Renal pelvis (tissue), 1 donor: ENCODE measurements at regions not wholly inside any gene's neighbourhood (a gene's known extent, or its start where the extent isn't known, plus 50 kb on each side); places are given as distances from the start of the nearest gene placed in this dataset.
"Not testable (repeated sequence)": the region's sequence is repeated elsewhere in the genome, so short reads cannot be mapped to it uniquely, and the experiment has no call there.

ENCODE experiments used
- DNase-seq: peaks from one replicate; pipeline ENCODE4 v3.0.0-alpha.2; 2013

- DNase-seq: not testable (repeated sequence)
Observed at GRCh38 chrX:13186643-13187042, 133.2 kb downstream of the ATXN3L start.

GRCh38 chrX:13180807-13181206, 136.4 kb upstream of the FAM9C start:
- no peak for DNase-seq

GRCh38 chrX:13179586-13179985, 135.2 kb upstream of the FAM9C start:
- DNase-seq: no peak

GRCh38 chrX:13179100-13179499, 134.7 kb upstream of the FAM9C start:
- no peak for DNase-seq

- no peak for DNase-seq
Observed at GRCh38 chrX:13177921-13178566, 133.6 kb upstream of the FAM9C start.

GRCh38 chrX:13175056-13175455, 130.6 kb upstream of the FAM9C start:
- no peak for DNase-seq

GRCh38 chrX:13170966-13171558, 126.6 kb upstream of the FAM9C start:
- DNase-seq: no peak

- DNase-seq: no peak
Observed at GRCh38 chrX:13169684-13170083, 125.3 kb upstream of the FAM9C start.

- no peak for DNase-seq
Observed at GRCh38 chrX:13168269-13168668, 123.8 kb upstream of the FAM9C start.

- no peak for DNase-seq
Observed at GRCh38 chrX:13167481-13168231, 123.2 kb upstream of the FAM9C start.

GRCh38 chrX:13165266-13166189, 121.1 kb upstream of the FAM9C start:
- DNase-seq: no peak

GRCh38 chrX:13164611-13165010, 120.2 kb upstream of the FAM9C start:
- DNase-seq: no peak

GRCh38 chrX:13162772-13163410, 118.5 kb upstream of the FAM9C start:
- no peak for DNase-seq

GRCh38 chrX:13159886-13160285, 115.5 kb upstream of the FAM9C start:
- no peak for DNase-seq

GRCh38 chrX:13158911-13159310, 114.5 kb upstream of the FAM9C start:
- DNase-seq: no peak

- not testable (repeated sequence) for DNase-seq
Observed at GRCh38 chrX:13155550-13155949, 111.1 kb upstream of the FAM9C start.

- DNase-seq: no peak
Observed at GRCh38 chrX:13153796-13154195, 109.4 kb upstream of the FAM9C start.

- DNase-seq: no peak
Observed at GRCh38 chrX:13152518-13153185, 108.2 kb upstream of the FAM9C start.

GRCh38 chrX:13151828-13152517, 107.6 kb upstream of the FAM9C start:
- DNase-seq: no peak

GRCh38 chrX:13149702-13150350, 105.4 kb upstream of the FAM9C start:
- DNase-seq: no peak
